IMR-90 (cell line): ENCODE measurements at regions not wholly inside any gene's neighbourhood (a gene's known extent, or its start where the extent isn't known, plus 50 kb on each side); places are given as distances from the start of the nearest gene placed in this dataset.

Experiments
- ATAC-seq: fragments of 200-7000 bp; cut with Tn5 transposase; 2 replicates; pipeline ENCODE4 v1.9.1; 2020; ENCODE audit warnings: low read depth, mild to moderate bottlenecking, moderate library complexity
- BruUV-seq: library from RNA; stranded (reverse); fragments of 400-500 nt; replicated peaks from 2 replicates; lab custom pipeline; 2021; lab: Mats Ljungman, UMichigan
- CTCF ChIA-PET: fragments of 300-600 bp; formaldehyde crosslinking; extraction: SDS; loops from one replicate; lab custom pipeline; 2021; ENCODE audit warnings: antibody characterized with exemption; lab: Yijun Ruan, JAX
- POLR2A ChIA-PET: fragments of 300-600 bp; sonication (Branson Sonifier 250); formaldehyde crosslinking; loops from one replicate; lab custom pipeline; 2022; ENCODE audit warnings: antibody characterized with exemption; ENCODE audit not compliant: unreplicated experiment; lab: Charles Lee
- DNase-seq: peaks from one replicate; pipeline ENCODE4 v3.0.0; 2013
- H2AFZ ChIP-seq: replicated peaks from 2 replicates; pipeline ENCODE3; 2013; ENCODE audit warnings: low read length, mild to moderate bottlenecking; ENCODE audit not compliant: poor library complexity
- H2AK5ac ChIP-seq: 2 replicates; pipeline ENCODE4 v1.6.1; 2013; ENCODE audit warnings: low read depth, low read length, inconsistent platforms
- H2AK9ac ChIP-seq: replicated peaks from 2 replicates; pipeline ENCODE3; 2013; ENCODE audit warnings: mild to moderate bottlenecking, low read depth, low read length, moderate library complexity; ENCODE audit not compliant: poor library complexity
- H2BK120ac ChIP-seq: 2 replicates; pipeline ENCODE4 v1.6.1; 2013; ENCODE audit warnings: low read depth, low read length, inconsistent platforms
- H2BK15ac ChIP-seq: 3 replicates; pipeline ENCODE4 v1.6.1; 2013; ENCODE audit warnings: low read depth, low read length, inconsistent platforms
- H2BK20ac ChIP-seq: 2 replicates; pipeline ENCODE4 v1.6.1; 2013; ENCODE audit warnings: low read depth, mild to moderate bottlenecking, inconsistent platforms, low read length, moderate library complexity
- H2BK5ac ChIP-seq: 2 replicates; pipeline ENCODE4 v1.6.1; 2013; ENCODE audit warnings: mild to moderate bottlenecking, low read depth, low read length, inconsistent platforms; ENCODE audit not compliant: poor library complexity, severe bottlenecking
- H3K14ac ChIP-seq: replicated peaks from 2 replicates; pipeline ENCODE4 v1.6.1; 2013; ENCODE audit warnings: low read depth, low read length, inconsistent platforms
- H3K18ac ChIP-seq: 2 replicates; pipeline ENCODE4 v1.6.1; 2013; ENCODE audit warnings: low read depth, low read length, control low read depth
- H3K23ac ChIP-seq: 2 replicates; pipeline ENCODE4 v1.6.1; 2013; ENCODE audit warnings: low read depth, low read length, inconsistent platforms
- H3K27ac ChIP-seq: 2 replicates; pipeline ENCODE4 v1.5.1; 2013; ENCODE audit warnings: mild to moderate bottlenecking, control low read depth, low read length; ENCODE audit not compliant: insufficient read depth
- H3K27me3 ChIP-seq: 2 replicates; pipeline ENCODE4 v1.6.1; 2013; ENCODE audit warnings: low read length; ENCODE audit not compliant: control insufficient read depth, insufficient read depth
- H3K36me3 ChIP-seq: 2 replicates; pipeline ENCODE4 v1.6.1; 2013; ENCODE audit warnings: low read length, mixed read lengths; ENCODE audit not compliant: control insufficient read depth, insufficient read depth
- H3K4ac ChIP-seq: 2 replicates; pipeline ENCODE4 v1.6.1; 2013; ENCODE audit warnings: low read depth, low read length, inconsistent platforms
- H3K4me1 ChIP-seq: 2 replicates; pipeline ENCODE4 v1.6.1; 2013; ENCODE audit warnings: low read length, mixed read lengths; ENCODE audit not compliant: control insufficient read depth, insufficient read depth
- H3K4me2 ChIP-seq: 2 replicates; pipeline ENCODE4 v1.6.1; 2013; ENCODE audit warnings: low read depth, mild to moderate bottlenecking, control low read depth, low read length, moderate library complexity
- H3K4me3 ChIP-seq: 2 replicates; pipeline ENCODE4 v1.5.1; 2013; ENCODE audit warnings: low read depth, mild to moderate bottlenecking, control low read depth, low read length, moderate library complexity; ENCODE audit not compliant: insufficient read depth
- H3K56ac ChIP-seq: 2 replicates; pipeline ENCODE4 v1.6.1; 2013; ENCODE audit warnings: low read length, inconsistent platforms; ENCODE audit not compliant: insufficient read depth; ENCODE audit errors: extremely low read depth
- H3K79me1 ChIP-seq, 2 experiments: 2 replicates each; pipeline ENCODE4 v1.6.1; 2013; ENCODE audit warnings: low read length in 2 of 2, inconsistent platforms in 1 of 2, low read depth in 1 of 2
- H3K9ac ChIP-seq: 2 replicates; pipeline ENCODE4 v1.6.1; 2013; ENCODE audit warnings: low read depth, low read length, control low read depth
- H3K9me1 ChIP-seq: 2 replicates; pipeline ENCODE4 v1.6.1; 2013; ENCODE audit warnings: low read length, inconsistent platforms; ENCODE audit not compliant: insufficient read depth
- H3K9me3 ChIP-seq: 2 replicates; pipeline ENCODE4 v1.6.1; 2013; ENCODE audit warnings: low read length; ENCODE audit not compliant: control insufficient read depth, insufficient read depth
- H4K20me1 ChIP-seq: 2 replicates; pipeline ENCODE4 v1.6.1; 2013; ENCODE audit warnings: low read length, inconsistent platforms; ENCODE audit not compliant: insufficient read depth
- H4K5ac ChIP-seq: 2 replicates; pipeline ENCODE4 v1.6.1; 2013; ENCODE audit warnings: mild to moderate bottlenecking, low read depth, low read length, control low read depth
- H4K8ac ChIP-seq, 2 experiments: 2 replicates each; pipeline ENCODE4 v1.6.1; 2013; ENCODE audit warnings: low read depth in 2 of 2, low read length in 2 of 2, control low read depth in 1 of 2, inconsistent platforms in 1 of 2
- H4K91ac ChIP-seq: 2 replicates; pipeline ENCODE4 v1.6.1; 2013; ENCODE audit warnings: low read depth, low read length, inconsistent platforms; ENCODE audit not compliant: insufficient read depth
- CEBPB ChIP-seq: IDR thresholded peaks from 2 replicates; pipeline ENCODE4 v1.6.1; 2012; ENCODE audit warnings: low read depth, low read length, improper control_type of control experiment
- MAFK ChIP-seq: IDR thresholded peaks from 2 replicates; pipeline ENCODE4 v1.6.1; 2012; ENCODE audit warnings: low read depth, low read length, improper control_type of control experiment
- NFE2L2 ChIP-seq: fragments of 150-350 bp; IDR thresholded peaks from 2 replicates; pipeline ENCODE4 v1.6.1; 2016; ENCODE audit warnings: low read depth, mild to moderate bottlenecking, low read length
- RAD21 ChIP-seq: IDR thresholded peaks from 2 replicates; pipeline ENCODE4 v1.6.1; 2012; ENCODE audit warnings: low read length, improper control_type of control experiment
- RCOR1 ChIP-seq: IDR thresholded peaks from 2 replicates; pipeline ENCODE4 v1.6.1; 2012; ENCODE audit warnings: mild to moderate bottlenecking, low read length, improper control_type of control experiment; ENCODE audit not compliant: insufficient replicate concordance
- WGBS, 2 experiments: methylation state at CpG; one replicate each; pipeline versions ENCODE4 v1.1.5 to v1.1.7; 2013; ENCODE audit warnings: missing lambda C conversion rate in 2 of 2; ENCODE audit not compliant: insufficient read length in 1 of 2; ENCODE audit errors: extremely low coverage in 2 of 2; 5-methylcytosine and 5-hydroxymethylcytosine counted together
- dilution Hi-C: fragments of 300-500 bp; cut with HindIII; formaldehyde crosslinking; loops from one replicate; pipeline ENCODE4 v1.14.3; 2018; ENCODE audit warnings: low sequenced_read_pairs; ENCODE audit not compliant: unreplicated experiment
- in situ Hi-C: fragments of 300-500 bp; cut with MboI; formaldehyde crosslinking; loops from 3 replicates; pipeline ENCODE4 v1.14.3; 2019; ENCODE audit warnings: low sequenced_read_pairs, inconsistent platforms, mixed read lengths
- intact Hi-C: fragments of 100-400 bp; cut with micrococcal nuclease; formaldehyde crosslinking; loops from 2 replicates; pipeline ENCODE4 v1.10.0; 2022

GRCh38 chr1:81406292-81406999, 394.3 kb upstream of the ADGRL2 start:
- Histone ChIP-seq H2AFZ (no peak overlapping the region), H3K9ac (no peak overlapping the region), H3K14ac (no peak overlapping the region), H3K36me3 (no peaks in the 10 kb centered on the region), H3K9me1 (no peaks in the 10 kb centered on the region), H2AK5ac (no peak overlapping the region), H3K23ac (no peak overlapping the region), H4K20me1 (no peaks in the 10 kb centered on the region), H2BK120ac (no peak overlapping the region), H4K91ac (no peak overlapping the region), H4K8ac (no peak overlapping the region), H2BK15ac (no peak overlapping the region), H3K56ac (no peak overlapping the region), H3K9me3 (no peaks in the 10 kb centered on the region), H2AK9ac (no peak overlapping the region), H3K79me1 (no peaks in the 10 kb centered on the region), H3K27ac (no peak overlapping the region), H3K4me1 (no peaks in the 10 kb centered on the region), H3K27me3 (no peaks in the 10 kb centered on the region), H2BK5ac (no peak overlapping the region), H2BK20ac (no peak overlapping the region), H3K4me2 (no peak overlapping the region), H3K4ac (no peak overlapping the region), H3K4me3 (no peak overlapping the region), H3K18ac (no peak overlapping the region), H4K5ac (no peak overlapping the region)
- no peak for ATAC-seq
- in situ Hi-C loops (no loop called here), intact Hi-C loops (no loop called here), dilution Hi-C loops (no loop called here)
- CTCF ChIA-PET: interaction anchor here (0.5 to 1.2 kb wide), 2 partner anchors 15 to 31 kb away, joined by 3 read pairs; no protein-coding TSS in a partner anchor
- 100% methylated on average over 1 of the region's 8 CpGs; no CpG with 5 or more reads in 1 of the 2 experiments for whole genome bisulfite sequencing, 2 experiments
- DNase-seq: no peak
- TF ChIP-seq CEBPB (no peak), MAFK (no peak), NFE2L2 (no peak), RCOR1 (no peak), RAD21 (no peak)
- POLR2A ChIA-PET: no interaction called here
- no TSS peak for BruUV-seq
